ENCODE measurements at regions not wholly inside any gene's neighbourhood (a gene's known extent, or its start where the extent isn't known, plus 50 kb on each side); places are given as distances from the start of the nearest gene placed in this dataset.

- Histone ChIP-seq H3K27ac (ENCODE audit: low read depth, low read length) (no peak overlapping the region), H3K36me3 (ENCODE audit: control insufficient read depth in 1 of 2, insufficient read depth in 2 of 2, low read length in 2 of 2) (no peaks in the 10 kb centered on the region), H3K9ac (ENCODE audit: low read depth in 1 of 2, low read length in 2 of 2) (no peak overlapping the region), H3K4me1 (ENCODE audit: control insufficient read depth in 1 of 2, insufficient read depth in 2 of 2, low read length in 2 of 2) (no peaks in the 10 kb centered on the region), H3K27me3 (ENCODE audit: control insufficient read depth in 1 of 2, insufficient read depth in 2 of 2, low read length in 2 of 2) (no peaks in the 10 kb centered on the region), H3K4me3 (ENCODE audit: low read depth in 1 of 2, low read length in 2 of 2) (no peak overlapping the region), H3K9me3 (ENCODE audit: control insufficient read depth in 1 of 2, low read length in 2 of 2) (no peaks in the 10 kb centered on the region)
Observed at GRCh38 chr11:90525962-90526361, 303.1 kb upstream of the CHORDC1 start.

GRCh38 chr11:90512846-90513245, 290.0 kb upstream of the CHORDC1 start:
- Histone ChIP-seq H3K27me3 (ENCODE audit: control insufficient read depth in 1 of 2, insufficient read depth in 2 of 2, low read length in 2 of 2) (no peaks in the 10 kb centered on the region), H3K36me3 (ENCODE audit: control insufficient read depth in 1 of 2, insufficient read depth in 2 of 2, low read length in 2 of 2) (no peaks in the 10 kb centered on the region), H3K4me3 (ENCODE audit: low read depth in 1 of 2, low read length in 2 of 2) (no peak overlapping the region), H3K4me1 (ENCODE audit: control insufficient read depth in 1 of 2, insufficient read depth in 2 of 2, low read length in 2 of 2) (no peaks in the 10 kb centered on the region), H3K9me3 (ENCODE audit: control insufficient read depth in 1 of 2, low read length in 2 of 2) (no peaks in the 10 kb centered on the region), H3K9ac (ENCODE audit: low read depth in 1 of 2, low read length in 2 of 2) (no peak overlapping the region), H3K27ac (ENCODE audit: low read depth, low read length) (no peak overlapping the region)

GRCh38 chr11:90510839-90511238, 288.0 kb upstream of the CHORDC1 start:
- no peaks in the 10 kb centered on the region for H3K9me3 ChIP-seq (ENCODE audit: control insufficient read depth in 1 of 2, low read length in 2 of 2)
- no peaks in the 10 kb centered on the region for H3K27me3 ChIP-seq (ENCODE audit: control insufficient read depth in 1 of 2, insufficient read depth in 2 of 2, low read length in 2 of 2)
- no peak overlapping the region for H3K27ac ChIP-seq (ENCODE audit: low read depth, low read length)
- no peak overlapping the region for H3K4me3 ChIP-seq (ENCODE audit: low read depth in 1 of 2, low read length in 2 of 2)
- H3K36me3 ChIP-seq (ENCODE audit: control insufficient read depth in 1 of 2, insufficient read depth in 2 of 2, low read length in 2 of 2): no peaks in the 10 kb centered on the region
- H3K4me1 ChIP-seq (ENCODE audit: control insufficient read depth in 1 of 2, insufficient read depth in 2 of 2, low read length in 2 of 2): no peaks in the 10 kb centered on the region
- no peak overlapping the region for H3K9ac ChIP-seq (ENCODE audit: low read depth in 1 of 2, low read length in 2 of 2)

- peaks cover 0 to 4% of the 10 kb centered on the region in 2 donors for H3K9me3 ChIP-seq (ENCODE audit: control insufficient read depth in 1 of 2, low read length in 2 of 2)
- no peak overlapping the region for H3K4me3 ChIP-seq (ENCODE audit: low read depth in 1 of 2, low read length in 2 of 2)
- no peaks in the 10 kb centered on the region for H3K4me1 ChIP-seq (ENCODE audit: control insufficient read depth in 1 of 2, insufficient read depth in 2 of 2, low read length in 2 of 2)
- no peaks in the 10 kb centered on the region for H3K27me3 ChIP-seq (ENCODE audit: control insufficient read depth in 1 of 2, insufficient read depth in 2 of 2, low read length in 2 of 2)
- H3K9ac ChIP-seq (ENCODE audit: low read depth in 1 of 2, low read length in 2 of 2): no peak overlapping the region
- no peak overlapping the region for H3K27ac ChIP-seq (ENCODE audit: low read depth, low read length)
- no peaks in the 10 kb centered on the region for H3K36me3 ChIP-seq (ENCODE audit: control insufficient read depth in 1 of 2, insufficient read depth in 2 of 2, low read length in 2 of 2)
Observed at GRCh38 chr11:90500922-90501568, 278.2 kb upstream of the CHORDC1 start.

- Histone ChIP-seq H3K9me3 (ENCODE audit: control insufficient read depth in 1 of 2, low read length in 2 of 2) (peaks cover 0 to 4% of the 10 kb centered on the region in 2 donors), H3K27ac (ENCODE audit: low read depth, low read length) (no peak overlapping the region), H3K9ac (ENCODE audit: low read depth in 1 of 2, low read length in 2 of 2) (no peak overlapping the region), H3K36me3 (ENCODE audit: control insufficient read depth in 1 of 2, insufficient read depth in 2 of 2, low read length in 2 of 2) (no peaks in the 10 kb centered on the region), H3K4me3 (ENCODE audit: low read depth in 1 of 2, low read length in 2 of 2) (no peak overlapping the region), H3K4me1 (ENCODE audit: control insufficient read depth in 1 of 2, insufficient read depth in 2 of 2, low read length in 2 of 2) (no peaks in the 10 kb centered on the region), H3K27me3 (ENCODE audit: control insufficient read depth in 1 of 2, insufficient read depth in 2 of 2, low read length in 2 of 2) (no peaks in the 10 kb centered on the region)
Observed at GRCh38 chr11:90496722-90497121, 273.9 kb upstream of the CHORDC1 start.

- H3K27ac ChIP-seq (ENCODE audit: low read depth, low read length): no peak overlapping the region
- no peaks in the 10 kb centered on the region for H3K4me1 ChIP-seq (ENCODE audit: control insufficient read depth in 1 of 2, insufficient read depth in 2 of 2, low read length in 2 of 2)
- no peaks in the 10 kb centered on the region for H3K27me3 ChIP-seq (ENCODE audit: control insufficient read depth in 1 of 2, insufficient read depth in 2 of 2, low read length in 2 of 2)
- H3K9me3 ChIP-seq (ENCODE audit: control insufficient read depth in 1 of 2, low read length in 2 of 2): peaks cover 0 to under 1% of the 10 kb centered on the region in 2 donors
- H3K9ac ChIP-seq (ENCODE audit: low read depth in 1 of 2, low read length in 2 of 2): no peak overlapping the region
- H3K4me3 ChIP-seq (ENCODE audit: low read depth in 1 of 2, low read length in 2 of 2): no peak overlapping the region
- H3K36me3 ChIP-seq (ENCODE audit: control insufficient read depth in 1 of 2, insufficient read depth in 2 of 2, low read length in 2 of 2): no peaks in the 10 kb centered on the region
Observed at GRCh38 chr11:90493379-90493778, 270.5 kb upstream of the CHORDC1 start.

GRCh38 chr11:90491466-90491865, 268.6 kb upstream of the CHORDC1 start:
- Histone ChIP-seq H3K27ac (ENCODE audit: low read depth, low read length) (no peak overlapping the region), H3K4me1 (ENCODE audit: control insufficient read depth in 1 of 2, insufficient read depth in 2 of 2, low read length in 2 of 2) (no peaks in the 10 kb centered on the region), H3K9ac (ENCODE audit: low read depth in 1 of 2, low read length in 2 of 2) (no peak overlapping the region), H3K36me3 (ENCODE audit: control insufficient read depth in 1 of 2, insufficient read depth in 2 of 2, low read length in 2 of 2) (no peaks in the 10 kb centered on the region), H3K4me3 (ENCODE audit: low read depth in 1 of 2, low read length in 2 of 2) (no peak overlapping the region), H3K27me3 (ENCODE audit: control insufficient read depth in 1 of 2, insufficient read depth in 2 of 2, low read length in 2 of 2) (no peaks in the 10 kb centered on the region), H3K9me3 (ENCODE audit: control insufficient read depth in 1 of 2, low read length in 2 of 2) (no peaks in the 10 kb centered on the region)

- Histone ChIP-seq H3K27me3 (ENCODE audit: control insufficient read depth in 1 of 2, insufficient read depth in 2 of 2, low read length in 2 of 2) (no peaks in the 10 kb centered on the region), H3K9ac (ENCODE audit: low read depth in 1 of 2, low read length in 2 of 2) (no peak overlapping the region), H3K4me3 (ENCODE audit: low read depth in 1 of 2, low read length in 2 of 2) (no peak overlapping the region), H3K27ac (ENCODE audit: low read depth, low read length) (no peak overlapping the region), H3K9me3 (ENCODE audit: control insufficient read depth in 1 of 2, low read length in 2 of 2) (no peaks in the 10 kb centered on the region), H3K4me1 (ENCODE audit: control insufficient read depth in 1 of 2, insufficient read depth in 2 of 2, low read length in 2 of 2) (no peaks in the 10 kb centered on the region), H3K36me3 (ENCODE audit: control insufficient read depth in 1 of 2, insufficient read depth in 2 of 2, low read length in 2 of 2) (no peaks in the 10 kb centered on the region)
Observed at GRCh38 chr11:90476442-90477007, 253.7 kb upstream of the CHORDC1 start.

- no peak overlapping the region for H3K4me3 ChIP-seq (ENCODE audit: low read depth in 1 of 2, low read length in 2 of 2)
- no peak overlapping the region for H3K27ac ChIP-seq (ENCODE audit: low read depth, low read length)
- no peaks in the 10 kb centered on the region for H3K4me1 ChIP-seq (ENCODE audit: control insufficient read depth in 1 of 2, insufficient read depth in 2 of 2, low read length in 2 of 2)
- H3K9ac ChIP-seq (ENCODE audit: low read depth in 1 of 2, low read length in 2 of 2): no peak overlapping the region
- H3K9me3 ChIP-seq (ENCODE audit: control insufficient read depth in 1 of 2, low read length in 2 of 2): no peaks in the 10 kb centered on the region
- H3K27me3 ChIP-seq (ENCODE audit: control insufficient read depth in 1 of 2, insufficient read depth in 2 of 2, low read length in 2 of 2): no peaks in the 10 kb centered on the region
- no peaks in the 10 kb centered on the region for H3K36me3 ChIP-seq (ENCODE audit: control insufficient read depth in 1 of 2, insufficient read depth in 2 of 2, low read length in 2 of 2)
Observed at GRCh38 chr11:90468923-90469322, 246.1 kb upstream of the CHORDC1 start.

GRCh38 chr11:90465553-90465952, 242.7 kb upstream of the CHORDC1 start:
- Histone ChIP-seq H3K36me3 (ENCODE audit: control insufficient read depth in 1 of 2, insufficient read depth in 2 of 2, low read length in 2 of 2) (no peaks in the 10 kb centered on the region), H3K9me3 (ENCODE audit: control insufficient read depth in 1 of 2, low read length in 2 of 2) (no peaks in the 10 kb centered on the region), H3K27ac (ENCODE audit: low read depth, low read length) (no peak overlapping the region), H3K4me3 (ENCODE audit: low read depth in 1 of 2, low read length in 2 of 2) (no peak overlapping the region), H3K4me1 (ENCODE audit: control insufficient read depth in 1 of 2, insufficient read depth in 2 of 2, low read length in 2 of 2) (no peaks in the 10 kb centered on the region), H3K27me3 (ENCODE audit: control insufficient read depth in 1 of 2, insufficient read depth in 2 of 2, low read length in 2 of 2) (no peaks in the 10 kb centered on the region), H3K9ac (ENCODE audit: low read depth in 1 of 2, low read length in 2 of 2) (no peak overlapping the region)

All from duodenal mucosa (tissue), 2 donors.